Gastroesophageal sphincter (tissue), 4 donors: ENCODE measurements at regions not wholly inside any gene's neighbourhood (a gene's known extent, or its start where the extent isn't known, plus 50 kb on each side); places are given as distances from the start of the nearest gene placed in this dataset.

Experiments used
- ATAC-seq: fragments of 150-250 bp; one replicate; pipeline ENCODE4 v1.9.1; 2016; ENCODE audit warnings: mild to moderate bottlenecking, moderate library complexity
- H3K27ac ChIP-seq, 4 donors: fragments of 200-600 bp; sonication (generic) in 3 of 4; 1 replicate in 3 of 4; 2 replicates in 1 of 4; pipeline ENCODE4 v1.5.1; 2016 to 2019
- H3K27me3 ChIP-seq: fragments of 200-600 bp; sonication (generic); one replicate; pipeline ENCODE4 v1.5.1; 2019
- H3K36me3 ChIP-seq, 2 donors: fragments of 200-600 bp; sonication (generic); one replicate each; pipeline ENCODE4 v1.5.1; 2019; ENCODE audit warnings: control low read depth in 1 of 2
- H3K4me1 ChIP-seq, 3 donors: fragments of 200-600 bp; sonication (generic); 1 replicate in 2 of 3; 2 replicates in 1 of 3; pipeline ENCODE4 v1.5.1; 2016 to 2019; ENCODE audit warnings: control low read depth in 2 of 3
- H3K4me3 ChIP-seq, 2 donors: fragments of 200-600 bp; sonication (generic); one replicate each; pipeline ENCODE4 v1.5.1; 2019; ENCODE audit warnings: mild to moderate bottlenecking in 1 of 2, moderate library complexity in 1 of 2
- H3K9me3 ChIP-seq, 3 donors: fragments of 200-600 bp; sonication (generic); one replicate each; pipeline ENCODE4 v1.5.1; 2017 to 2019; ENCODE audit warnings: control low read depth in 2 of 3
- EP300 ChIP-seq: sonication (generic); formaldehyde crosslinking; IDR thresholded peaks from one replicate; pipeline ENCODE4 v1.6.1; 2017; ENCODE audit warnings: antibody characterized with exemption, mild to moderate bottlenecking
- POLR2A ChIP-seq, 2 donors: fragments of 450-650 bp; IDR thresholded peaks; one replicate each; pipeline ENCODE4 v1.6.1; 2017; ENCODE audit warnings: antibody characterized with exemption in 2 of 2, mild to moderate bottlenecking in 2 of 2, moderate library complexity in 1 of 2
- POLR2AphosphoS5 ChIP-seq: sonication (generic); formaldehyde crosslinking; IDR thresholded peaks from one replicate; pipeline ENCODE4 v1.6.1; 2017; ENCODE audit warnings: antibody characterized with exemption
- WGBS, 2 donors: methylation state at CpG; one replicate each; pipeline ENCODE4 v1.1.5; 2018; ENCODE audit warnings: low coverage in 1 of 2; 5-methylcytosine and 5-hydroxymethylcytosine counted together
- small RNA-seq, 4 donors: library from RNA; depleted of rRNA; stranded (forward); fragments of <200 nt; gene quantifications; one replicate each; pipeline ENCODE3, GENCODE V24; 2016
- TF ChIP-seq, protein P1 (sequence below), 4 experiments: fragments of 200-600 bp in 2 of 4; fragments of 450-650 bp in 2 of 4; sonication (generic) in 1 of 4; IDR thresholded peaks; one replicate each; pipeline ENCODE4 v1.5.1; 2017 to 2019; ENCODE audit warnings: antibody characterized with exemption in 4 of 4, mild to moderate bottlenecking in 2 of 4, moderate library complexity in 2 of 4

DNA sequence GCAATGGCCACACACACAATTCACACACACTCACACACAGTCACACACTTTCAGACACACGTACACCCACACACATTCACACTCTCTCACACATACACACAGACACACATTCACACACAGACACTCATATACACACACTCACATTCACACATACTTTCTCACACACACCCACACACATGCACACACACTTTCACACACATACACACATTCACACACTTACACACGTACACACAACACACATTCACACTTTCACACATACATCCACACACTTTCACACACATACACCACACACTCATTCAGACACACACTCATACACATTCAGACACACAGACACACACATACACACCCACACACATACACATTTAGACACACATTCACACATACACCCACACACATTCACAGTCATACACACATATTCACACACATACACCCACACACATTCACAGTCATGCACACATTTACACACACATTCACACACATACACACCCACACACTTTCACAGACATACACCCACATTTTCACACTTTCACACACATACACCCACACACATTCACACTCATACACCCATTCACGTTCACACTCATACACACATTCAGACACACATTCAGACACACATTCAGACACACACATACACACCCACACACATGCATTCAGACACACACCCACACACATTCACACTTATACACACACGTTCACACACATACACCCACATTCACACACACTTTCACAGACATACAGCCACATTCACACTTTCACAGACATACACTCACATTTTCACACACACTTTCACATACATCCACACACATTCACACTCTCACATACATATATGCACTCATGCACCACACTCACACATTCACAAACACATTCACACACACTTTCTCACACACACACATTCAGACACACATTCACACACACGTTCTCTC is 52.6 kb upstream of the C14orf180 start:
- no peaks in the 10 kb centered on the region for H3K36me3 ChIP-seq
- no peak for ATAC-seq
- H3K27ac ChIP-seq, result no peak overlapping the region
- peaks cover 14% of the 10 kb centered on the region for H3K27me3 ChIP-seq
- no peak overlapping the region for H3K4me3 ChIP-seq
- WGBS, 2 donors, result 56 to 64% methylated on average over 5 of the region's 5 CpGs
- H3K9me3 ChIP-seq, result peaks cover 0 to 36% (median 0%) of the 10 kb centered on the region in 3 donors
- TF ChIP-seq, protein P1, sequence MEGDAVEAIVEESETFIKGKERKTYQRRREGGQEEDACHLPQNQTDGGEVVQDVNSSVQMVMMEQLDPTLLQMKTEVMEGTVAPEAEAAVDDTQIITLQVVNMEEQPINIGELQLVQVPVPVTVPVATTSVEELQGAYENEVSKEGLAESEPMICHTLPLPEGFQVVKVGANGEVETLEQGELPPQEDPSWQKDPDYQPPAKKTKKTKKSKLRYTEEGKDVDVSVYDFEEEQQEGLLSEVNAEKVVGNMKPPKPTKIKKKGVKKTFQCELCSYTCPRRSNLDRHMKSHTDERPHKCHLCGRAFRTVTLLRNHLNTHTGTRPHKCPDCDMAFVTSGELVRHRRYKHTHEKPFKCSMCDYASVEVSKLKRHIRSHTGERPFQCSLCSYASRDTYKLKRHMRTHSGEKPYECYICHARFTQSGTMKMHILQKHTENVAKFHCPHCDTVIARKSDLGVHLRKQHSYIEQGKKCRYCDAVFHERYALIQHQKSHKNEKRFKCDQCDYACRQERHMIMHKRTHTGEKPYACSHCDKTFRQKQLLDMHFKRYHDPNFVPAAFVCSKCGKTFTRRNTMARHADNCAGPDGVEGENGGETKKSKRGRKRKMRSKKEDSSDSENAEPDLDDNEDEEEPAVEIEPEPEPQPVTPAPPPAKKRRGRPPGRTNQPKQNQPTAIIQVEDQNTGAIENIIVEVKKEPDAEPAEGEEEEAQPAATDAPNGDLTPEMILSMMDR (IDR thresholded peaks at IDR 0.05), result no peak
- no peak for TF ChIP-seq POLR2A (IDR thresholded peaks at IDR 0.05)
- TF ChIP-seq EP300, result no peak
- TF ChIP-seq POLR2AphosphoS5, result no peak
- no peaks in the 10 kb centered on the region for H3K4me1 ChIP-seq

DNA sequence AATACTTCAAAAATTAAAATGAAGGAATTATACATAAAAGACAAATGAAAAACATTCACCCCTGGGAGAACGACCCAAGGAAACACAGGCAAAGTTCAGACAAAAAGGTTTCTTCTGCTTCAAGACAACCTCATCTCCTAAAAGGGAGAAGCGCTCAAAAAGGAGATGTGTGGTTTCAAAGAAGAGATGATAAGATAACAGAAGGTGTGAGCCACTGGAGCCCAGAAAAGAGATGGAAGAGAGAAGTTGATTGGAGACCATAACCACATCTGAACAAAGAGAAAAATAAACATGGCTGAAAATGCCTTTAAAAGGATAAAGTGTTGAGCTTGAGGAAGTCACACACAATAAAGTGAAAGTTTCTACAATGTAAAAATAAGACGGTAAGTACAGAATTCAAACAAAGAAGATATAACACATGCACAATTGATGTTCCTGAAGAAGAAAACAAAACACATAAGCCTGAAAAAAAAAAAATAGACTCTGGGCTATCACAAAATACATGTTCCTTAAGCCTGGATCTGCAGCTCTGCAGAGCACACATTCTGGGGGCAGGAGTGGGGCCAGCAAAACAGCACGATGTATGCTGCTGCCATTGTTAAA is 51.6 kb upstream of the C14orf180 start:
- no peak overlapping the region for H3K4me3 ChIP-seq

GRCh38 chr14:104528496-104528895 is 51.1 kb upstream of the C14orf180 start:
- Histone ChIP-seq H3K27me3 (peaks cover 24% of the 10 kb centered on the region), H3K27ac (no peak overlapping the region), H3K36me3 (no peaks in the 10 kb centered on the region), H3K4me1 (no peaks in the 10 kb centered on the region), H3K9me3 (peaks cover 0 to 36% (median 0%) of the 10 kb centered on the region in 3 donors), H3K4me3 (no peak overlapping the region)
- WGBS, 2 donors, result 75 to 84% methylated on average over 1 to 7 of the region's 7 CpGs
- ATAC-seq, result no peak
- TF ChIP-seq EP300 (no peak), POLR2A (IDR thresholded peaks at IDR 0.05) (no peak), POLR2AphosphoS5 (no peak)
- TF ChIP-seq, protein P1 (IDR thresholded peaks at IDR 0.05), result no peak

More for the DNA sequence above, 51.6 kb upstream of the C14orf180 start:
- no peak for ATAC-seq
- Histone ChIP-seq H3K27ac (no peak overlapping the region), H3K4me1 (no peaks in the 10 kb centered on the region), H3K36me3 (no peaks in the 10 kb centered on the region), H3K9me3 (peaks cover 0 to 36% (median 0%) of the 10 kb centered on the region in 3 donors), H3K27me3 (peaks cover 24% of the 10 kb centered on the region)
- 75 to 95% methylated on average over 4 of the region's 4 CpGs for WGBS, 2 donors
- TF ChIP-seq POLR2AphosphoS5 (no peak), POLR2A (IDR thresholded peaks at IDR 0.05) (no peak), EP300 (no peak)
- TF ChIP-seq, protein P1 (IDR thresholded peaks at IDR 0.05), result no peak

Small RNA genes lying in the stretch of these regions (small RNA-seq; reads per million reads assigned to genes)
- gene RNU6-684P, result 0 reads per million in 4 donors
